Mucosa of descending colon (tissue), 3 donors: ENCODE measurements at regions not wholly inside any gene's neighbourhood (a gene's known extent, or its start where the extent isn't known, plus 50 kb on each side); places are given as distances from the start of the nearest gene placed in this dataset.
A peak's percentile ranks its signal among the peaks of the same experiment; 100 is the strongest.

Experiments used
- ATAC-seq: fragments of 200-7000 bp; cut with Tn5 transposase; one replicate; pipeline ENCODE4 v1.9.1; 2020; ENCODE audit warnings: mild to moderate bottlenecking, moderate library complexity
- DNase-seq, 3 donors: peaks; one replicate each; pipeline ENCODE4 v3.0.0-alpha.2; 2020
- H3K36me3 ChIP-seq: fragments of 200-600 bp; one replicate; pipeline ENCODE4 v1.8.0; 2021; ENCODE audit warnings: low read depth, mild to moderate bottlenecking
- H3K4me1 ChIP-seq: fragments of 200-600 bp; one replicate; pipeline ENCODE4 v1.8.0; 2021; ENCODE audit warnings: low read depth, mild to moderate bottlenecking
- H3K4me3 ChIP-seq: fragments of 200-600 bp; one replicate; pipeline ENCODE4 v1.8.0; 2021; ENCODE audit warnings: mild to moderate bottlenecking
- H3K9me3 ChIP-seq: fragments of 200-600 bp; one replicate; pipeline ENCODE4 v1.8.0; 2021; ENCODE audit warnings: mild to moderate bottlenecking
- intact Hi-C, 2 donors: fragments of 100-400 bp; cut with DNase I in 1 of 2; cut with micrococcal nuclease in 1 of 2; formaldehyde crosslinking; loops; one replicate each; pipeline versions ENCODE4 v1.11.0 to v1.11.1; 2022; cut with DNase I, micrococcal nuclease
- TF ChIP-seq, protein P1 (sequence below): fragments of 200-600 bp; IDR thresholded peaks from one replicate; pipeline ENCODE4 v1.8.0; 2022; ENCODE audit warnings: antibody characterized with exemption, mild to moderate bottlenecking
- donor health status: DM: no; HTN: no; CAD: no; lungs with moderate emphysema.
- donor health status: DM: no; HTN: no; CAD: no.
- donor health status: DM: no; HTN: yes; CAD: no.

DNA sequence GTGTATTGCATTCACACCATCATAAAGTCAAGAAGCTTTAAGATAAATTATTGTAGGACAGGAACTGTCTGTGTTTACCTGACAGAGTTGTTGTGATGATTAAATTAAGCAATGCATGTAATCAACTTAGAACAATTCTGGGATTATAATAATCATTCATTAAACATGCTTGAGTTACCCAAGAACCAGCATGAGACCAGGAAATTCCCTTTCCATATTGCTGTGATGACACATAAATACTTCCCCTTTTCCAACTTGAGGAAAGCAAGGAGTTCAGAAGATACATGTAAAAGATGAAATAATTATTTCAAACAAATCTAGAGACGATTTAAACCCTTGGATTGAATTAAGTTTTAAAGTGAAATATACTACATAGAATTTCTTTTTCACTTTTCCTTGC, 404.4 kb downstream of the GJA1 start:
- Histone ChIP-seq H3K36me3 (no peaks in the 10 kb centered on the region), H3K4me1 (no peaks in the 10 kb centered on the region), H3K4me3 (no peak overlapping the region), H3K9me3 (no peaks in the 10 kb centered on the region)
- intact Hi-C loops: loop anchor here in 1 of 2 donors (10.0 kb wide), 1 partner anchor 405 kb away; the partner anchor contains the start of gene GJA1
- TF ChIP-seq, protein P1, sequence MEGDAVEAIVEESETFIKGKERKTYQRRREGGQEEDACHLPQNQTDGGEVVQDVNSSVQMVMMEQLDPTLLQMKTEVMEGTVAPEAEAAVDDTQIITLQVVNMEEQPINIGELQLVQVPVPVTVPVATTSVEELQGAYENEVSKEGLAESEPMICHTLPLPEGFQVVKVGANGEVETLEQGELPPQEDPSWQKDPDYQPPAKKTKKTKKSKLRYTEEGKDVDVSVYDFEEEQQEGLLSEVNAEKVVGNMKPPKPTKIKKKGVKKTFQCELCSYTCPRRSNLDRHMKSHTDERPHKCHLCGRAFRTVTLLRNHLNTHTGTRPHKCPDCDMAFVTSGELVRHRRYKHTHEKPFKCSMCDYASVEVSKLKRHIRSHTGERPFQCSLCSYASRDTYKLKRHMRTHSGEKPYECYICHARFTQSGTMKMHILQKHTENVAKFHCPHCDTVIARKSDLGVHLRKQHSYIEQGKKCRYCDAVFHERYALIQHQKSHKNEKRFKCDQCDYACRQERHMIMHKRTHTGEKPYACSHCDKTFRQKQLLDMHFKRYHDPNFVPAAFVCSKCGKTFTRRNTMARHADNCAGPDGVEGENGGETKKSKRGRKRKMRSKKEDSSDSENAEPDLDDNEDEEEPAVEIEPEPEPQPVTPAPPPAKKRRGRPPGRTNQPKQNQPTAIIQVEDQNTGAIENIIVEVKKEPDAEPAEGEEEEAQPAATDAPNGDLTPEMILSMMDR: no peak
- DNase-seq (no peak), ATAC-seq (no peak)

DNA sequence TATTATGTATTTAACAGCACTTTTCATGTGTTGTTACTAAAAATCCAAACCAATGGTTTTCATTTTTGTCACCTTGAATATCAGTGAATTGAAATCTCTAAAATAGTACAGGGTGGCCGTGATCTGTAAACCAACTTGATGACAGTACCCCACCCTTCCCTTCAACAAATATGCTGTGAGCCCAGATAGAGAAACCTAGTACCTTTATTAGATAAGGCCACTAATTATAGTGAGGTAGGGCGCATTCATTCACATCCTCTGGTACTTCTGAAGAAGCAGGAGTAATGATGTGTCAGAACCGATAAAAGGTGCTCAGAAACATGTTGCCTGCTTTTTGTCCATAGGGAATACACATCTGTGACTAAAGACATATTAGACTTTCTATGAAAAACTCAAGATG, 409.5 kb downstream of the GJA1 start:
- TF ChIP-seq, protein P1: no peak
- H3K4me1 ChIP-seq: no peaks in the 10 kb centered on the region
- no peaks in the 10 kb centered on the region for H3K9me3 ChIP-seq
- H3K4me3 ChIP-seq: no peak overlapping the region
- ATAC-seq (no peak), DNase-seq (no peak)
- no peaks in the 10 kb centered on the region for H3K36me3 ChIP-seq
- intact Hi-C loops: loop anchor here in 1 of 2 donors (10.0 kb wide), 1 partner anchor 410 kb away; the partner anchor contains the start of gene GJA1

DNA sequence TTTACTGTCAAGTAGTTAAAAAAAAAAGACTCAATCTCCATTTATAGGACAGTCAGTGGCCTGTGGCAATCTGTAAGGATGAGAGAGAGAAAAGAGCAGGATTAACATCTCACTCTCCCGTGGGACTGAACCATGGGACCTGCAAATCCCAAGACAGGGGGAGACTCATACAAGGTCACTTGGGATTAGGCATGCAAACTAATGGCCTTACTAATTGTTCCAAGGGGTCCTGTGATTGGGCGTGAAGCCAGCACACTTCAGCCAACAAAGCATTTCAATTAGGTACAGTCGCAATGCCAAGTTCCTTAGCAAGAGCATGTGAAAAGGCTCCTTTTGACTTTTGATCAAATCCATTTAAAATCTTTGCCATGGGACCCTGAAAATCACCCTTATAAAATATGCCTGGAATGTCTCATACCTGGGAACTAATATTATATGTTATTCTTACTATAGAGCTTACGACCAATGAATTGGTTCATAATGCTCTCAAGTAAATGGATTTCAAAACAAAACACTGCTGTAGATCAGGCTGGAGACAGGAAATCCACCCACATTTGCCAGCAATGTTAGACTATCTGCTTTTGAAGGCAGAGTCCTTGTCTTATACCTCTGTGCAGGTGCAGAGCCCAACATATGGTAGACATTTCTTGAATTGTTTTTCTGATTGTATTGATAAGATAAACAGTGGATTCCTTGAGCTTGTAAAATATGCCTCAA, 412.5 kb downstream of the GJA1 start:
- no peaks in the 10 kb centered on the region for H3K9me3 ChIP-seq
- TF ChIP-seq, protein P1: no peak
- ATAC-seq (no peak), DNase-seq (no peak)
- intact Hi-C loops: loop anchor here in 1 of 2 donors (10.0 kb wide), 1 partner anchor 413 kb away; the partner anchor contains the start of gene GJA1
- H3K4me1 ChIP-seq: no peaks in the 10 kb centered on the region
- no peak overlapping the region for H3K4me3 ChIP-seq
- H3K36me3 ChIP-seq: no peaks in the 10 kb centered on the region

DNA sequence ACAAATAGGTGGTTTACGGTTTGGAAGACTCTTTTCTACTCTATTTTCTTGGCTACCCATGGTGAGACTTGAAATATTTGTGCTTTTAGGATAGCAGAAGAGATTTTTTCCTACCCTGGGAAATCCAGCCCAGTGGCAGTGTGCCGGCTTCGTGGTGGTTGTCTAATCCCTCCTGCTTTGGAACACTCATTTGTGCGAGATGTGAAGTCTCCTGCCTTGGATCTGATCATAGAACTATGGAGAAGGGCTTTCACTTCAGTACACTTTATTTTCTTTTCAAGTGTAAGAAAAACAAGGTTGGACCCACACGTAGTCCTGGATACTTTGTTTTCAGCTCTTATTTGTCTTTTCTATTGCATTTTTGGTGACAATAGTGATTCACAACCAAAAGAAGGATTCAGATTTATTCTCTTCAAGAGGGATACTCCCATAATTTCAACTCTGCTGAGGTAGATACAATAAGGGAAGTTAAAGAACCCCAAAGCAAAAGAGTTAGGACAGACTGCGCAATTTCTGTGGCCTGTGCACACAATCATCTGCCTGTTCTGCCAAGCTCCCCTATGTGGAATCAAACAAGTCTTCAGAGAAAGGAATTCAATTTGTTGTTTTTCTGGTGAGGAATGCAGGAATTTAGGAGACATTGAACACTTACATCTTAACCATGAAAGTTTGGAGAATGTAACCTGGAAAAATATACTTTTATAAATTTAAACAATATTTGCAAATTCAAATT, 413.2 kb downstream of the GJA1 start:
- DNase-seq (no peak), ATAC-seq (no peak)
- H3K4me1 ChIP-seq: no peaks in the 10 kb centered on the region
- no peaks in the 10 kb centered on the region for H3K9me3 ChIP-seq
- intact Hi-C loops: loop anchor here in 1 of 2 donors (10.0 kb wide), 1 partner anchor 414 kb away; the partner anchor contains the start of gene GJA1
- H3K36me3 ChIP-seq: no peaks in the 10 kb centered on the region
- H3K4me3 ChIP-seq: no peak overlapping the region
- TF ChIP-seq, protein P1: no peak

DNA sequence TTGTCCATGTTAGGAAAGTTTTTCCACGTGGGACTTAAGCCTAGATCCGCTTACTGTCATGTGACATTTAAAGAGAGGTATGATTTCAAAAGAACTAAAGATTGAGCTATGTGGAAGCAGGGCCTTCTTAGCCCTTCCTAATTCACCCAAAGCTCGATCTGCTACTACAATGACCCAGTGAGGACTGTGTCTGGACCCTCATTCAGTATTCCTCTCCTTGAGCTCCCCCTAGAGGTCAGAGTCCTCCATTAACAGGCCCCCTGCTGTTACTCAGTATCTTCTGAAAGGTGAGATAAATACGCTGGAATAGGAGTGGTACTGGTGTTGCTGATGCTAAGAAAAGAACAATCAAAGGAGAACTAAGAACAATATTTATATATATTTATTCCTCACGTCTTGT, 414.0 kb downstream of the GJA1 start:
- Histone ChIP-seq H3K4me1 (no peaks in the 10 kb centered on the region), H3K4me3 (no peak overlapping the region), H3K9me3 (no peaks in the 10 kb centered on the region), H3K36me3 (no peaks in the 10 kb centered on the region)
- DNase-seq: peak in 1 of 3 donors; percentile 41
- TF ChIP-seq, protein P1: no peak
- intact Hi-C loops: loop anchor here in 1 of 2 donors (10.0 kb wide), 1 partner anchor 415 kb away; the partner anchor contains the start of gene GJA1
- no peak for ATAC-seq
